ENCODE measurements at regions not wholly inside any gene's neighbourhood (a gene's known extent, or its start where the extent isn't known, plus 50 kb on each side); places are given as distances from the start of the nearest gene placed in this dataset.

- TF ChIP-seq POLR2A (IDR thresholded peaks at IDR 0.05; ENCODE audit: low read depth, low read length) (no peak), POLR2AphosphoS5 (IDR thresholded peaks at IDR 0.05; ENCODE audit: low read depth, low read length) (no peak), SPI1 (IDR thresholded peaks at IDR 0.05; ENCODE audit: low read depth, low read length) (no peak), TAF1 (IDR thresholded peaks at IDR 0.05; ENCODE audit: low read depth, low read length) (no peak), POU2F2 (IDR thresholded peaks at IDR 0.05; ENCODE audit: low read depth, low read length) (no peak), PAX5 (IDR thresholded peaks at IDR 0.05; ENCODE audit: insufficient read depth, low read length, severe bottlenecking) (no peak)
Measured at GRCh38 chr13:47459512-47459911, 541.6 kb downstream of the SUCLA2 start.
